Muscle layer of colon (tissue), 2 donors: ENCODE measurements at regions not wholly inside any gene's neighbourhood (a gene's known extent, or its start where the extent isn't known, plus 50 kb on each side); places are given as distances from the start of the nearest gene placed in this dataset.

Source experiments
- H3K27ac ChIP-seq: one replicate; pipeline ENCODE4 v1.7.0; 2013; ENCODE audit warnings: low read depth, mild to moderate bottlenecking, low read length, moderate library complexity
- H3K27me3 ChIP-seq, 2 donors: one replicate each; pipeline ENCODE4 v1.7.0; 2013; ENCODE audit warnings: low read length in 2 of 2, mild to moderate bottlenecking in 2 of 2; ENCODE audit not compliant: insufficient read depth in 2 of 2, control insufficient read depth in 1 of 2
- H3K36me3 ChIP-seq: one replicate; pipeline ENCODE4 v1.7.0; 2013; ENCODE audit warnings: mild to moderate bottlenecking, low read length; ENCODE audit not compliant: insufficient read depth
- H3K4me1 ChIP-seq: one replicate; pipeline ENCODE4 v1.7.0; 2013; ENCODE audit warnings: mild to moderate bottlenecking, low read length; ENCODE audit not compliant: insufficient read depth
- H3K4me3 ChIP-seq, 2 donors: one replicate each; pipeline ENCODE4 v1.7.0; 2013; ENCODE audit warnings: low read length in 2 of 2, low read depth in 1 of 2, mild to moderate bottlenecking in 1 of 2, moderate library complexity in 1 of 2
- H3K9ac ChIP-seq: one replicate; pipeline ENCODE4 v1.7.0; 2013; ENCODE audit warnings: low read length
- H3K9me3 ChIP-seq: one replicate; pipeline ENCODE4 v1.7.0; 2013; ENCODE audit warnings: mild to moderate bottlenecking, low read length
- donor health status: abdominal sarcoma.
- donor health status: Adenocarcinoma of cecum.

- H3K27ac ChIP-seq, result no peak overlapping the region
- no peak overlapping the region for H3K4me3 ChIP-seq
- no peaks in the 10 kb centered on the region for H3K4me1 ChIP-seq
- H3K36me3 ChIP-seq, result no peaks in the 10 kb centered on the region
- H3K9me3 ChIP-seq, result no peaks in the 10 kb centered on the region
- no peak overlapping the region for H3K9ac ChIP-seq
- H3K27me3 ChIP-seq, result no peaks in the 10 kb centered on the region
Measured at GRCh38 chr3:70393881-70394612, 81.6 kb upstream of the MDFIC2 start.

- Histone ChIP-seq H3K4me3 (no peak overlapping the region), H3K27me3 (no peaks in the 10 kb centered on the region), H3K36me3 (no peaks in the 10 kb centered on the region), H3K4me1 (no peaks in the 10 kb centered on the region), H3K9ac (no peak overlapping the region), H3K9me3 (no peaks in the 10 kb centered on the region), H3K27ac (no peak overlapping the region)
Measured at GRCh38 chr3:70392227-70392626, 79.8 kb upstream of the MDFIC2 start.

GRCh38 chr3:70387889-70388288 is 75.5 kb upstream of the MDFIC2 start:
- Histone ChIP-seq H3K4me3 (no peak overlapping the region), H3K27ac (no peak overlapping the region), H3K9ac (no peak overlapping the region), H3K9me3 (no peaks in the 10 kb centered on the region), H3K27me3 (no peaks in the 10 kb centered on the region), H3K4me1 (no peaks in the 10 kb centered on the region), H3K36me3 (no peaks in the 10 kb centered on the region)

DNA sequence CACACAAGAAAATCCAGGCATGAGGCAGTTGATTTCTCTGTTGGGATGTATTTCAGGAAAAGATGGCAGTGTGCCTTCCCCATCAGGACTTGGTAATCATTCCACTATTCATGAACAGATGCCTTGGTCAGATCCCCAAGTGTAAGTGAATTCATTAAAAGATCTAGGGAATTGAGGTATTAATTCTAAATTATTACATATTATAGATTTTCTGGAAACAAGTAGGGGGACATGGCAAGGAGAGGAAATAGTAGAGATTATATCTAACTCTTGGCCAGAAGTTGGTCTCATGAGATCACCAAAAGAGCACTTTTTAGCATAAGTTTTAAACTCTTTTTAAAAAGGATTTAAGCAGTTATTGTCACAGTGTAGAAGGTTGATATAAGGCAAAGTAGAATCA is 74.4 kb upstream of the MDFIC2 start:
- H3K27me3 ChIP-seq, result no peaks in the 10 kb centered on the region
- no peaks in the 10 kb centered on the region for H3K9me3 ChIP-seq
- H3K9ac ChIP-seq, result no peak overlapping the region
- H3K27ac ChIP-seq, result no peak overlapping the region
- no peak overlapping the region for H3K4me3 ChIP-seq
- H3K4me1 ChIP-seq, result no peaks in the 10 kb centered on the region
- H3K36me3 ChIP-seq, result no peaks in the 10 kb centered on the region

- Histone ChIP-seq H3K27me3 (no peaks in the 10 kb centered on the region), H3K4me1 (no peaks in the 10 kb centered on the region), H3K9me3 (no peaks in the 10 kb centered on the region), H3K4me3 (no peak overlapping the region), H3K27ac (no peak overlapping the region), H3K9ac (no peak overlapping the region), H3K36me3 (no peaks in the 10 kb centered on the region)
Measured at GRCh38 chr3:70386043-70386442, 73.6 kb upstream of the MDFIC2 start.

- no peaks in the 10 kb centered on the region for H3K9me3 ChIP-seq
- no peaks in the 10 kb centered on the region for H3K36me3 ChIP-seq
- H3K27me3 ChIP-seq, result no peaks in the 10 kb centered on the region
- H3K4me1 ChIP-seq, result no peaks in the 10 kb centered on the region
- no peak overlapping the region for H3K9ac ChIP-seq
- no peak overlapping the region for H3K4me3 ChIP-seq
- no peak overlapping the region for H3K27ac ChIP-seq
Measured at GRCh38 chr3:70383360-70383831, 71.0 kb upstream of the MDFIC2 start.

DNA sequence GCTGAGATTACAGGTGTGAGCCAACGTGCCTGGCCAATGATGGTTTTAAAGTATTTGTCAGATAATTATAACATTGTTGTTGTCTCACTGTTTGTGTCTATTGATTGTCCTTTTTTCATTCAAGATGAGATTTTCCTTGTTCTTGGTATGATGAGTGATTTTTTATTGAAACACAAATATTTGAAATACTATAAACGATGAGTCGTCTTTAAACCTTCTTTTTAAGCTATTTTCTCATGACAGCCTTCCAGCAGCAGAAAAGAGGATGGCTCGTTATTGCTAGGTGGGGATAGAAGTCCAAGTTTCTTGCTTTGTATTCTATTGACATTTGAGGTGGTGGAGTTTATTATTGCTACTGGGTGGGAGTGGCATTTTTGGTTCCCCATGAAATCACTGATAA is 61.7 kb upstream of the MDFIC2 start:
- Histone ChIP-seq H3K27me3 (no peaks in the 10 kb centered on the region), H3K36me3 (no peaks in the 10 kb centered on the region)

More for the DNA sequence above, 61.7 kb upstream of the MDFIC2 start:
- H3K9me3 ChIP-seq, result no peaks in the 10 kb centered on the region
- H3K4me3 ChIP-seq, result no peak overlapping the region
- H3K4me1 ChIP-seq, result no peaks in the 10 kb centered on the region
- no peak overlapping the region for H3K9ac ChIP-seq
- H3K27ac ChIP-seq, result no peak overlapping the region
